Esophagus (tissue), 2 donors: ENCODE measurements at regions not wholly inside any gene's neighbourhood (a gene's known extent, or its start where the extent isn't known, plus 50 kb on each side); places are given as distances from the start of the nearest gene placed in this dataset.

Source experiments
- H3K27ac ChIP-seq, 2 donors: one replicate each; pipeline ENCODE4 v1.5.1; 2013; ENCODE audit warnings: low read depth in 2 of 2, mild to moderate bottlenecking in 2 of 2, inconsistent platforms in 1 of 2, low read length in 1 of 2, moderate library complexity in 1 of 2
- H3K27me3 ChIP-seq, 2 donors: one replicate each; pipeline ENCODE4 v1.6.1; 2013; ENCODE audit warnings: low read length in 2 of 2, control low read depth in 1 of 2, mild to moderate bottlenecking in 1 of 2; ENCODE audit not compliant: insufficient read depth in 2 of 2, control insufficient read depth in 1 of 2
- H3K36me3 ChIP-seq, 2 donors: one replicate each; pipeline ENCODE4 v1.6.1; 2013; ENCODE audit warnings: low read length in 1 of 2; ENCODE audit not compliant: control insufficient read depth in 2 of 2, insufficient read depth in 2 of 2
- H3K4me1 ChIP-seq, 2 donors: one replicate each; pipeline ENCODE4 v1.6.1; 2013; ENCODE audit warnings: low read length in 1 of 2; ENCODE audit not compliant: control insufficient read depth in 2 of 2, insufficient read depth in 2 of 2
- H3K4me3 ChIP-seq, 2 donors: one replicate each; pipeline ENCODE4 v1.5.1; 2013; ENCODE audit warnings: low read length in 2 of 2, mild to moderate bottlenecking in 2 of 2, low read depth in 1 of 2, moderate library complexity in 1 of 2
- H3K9me3 ChIP-seq, 2 donors: one replicate each; pipeline ENCODE4 v1.6.1; 2013; ENCODE audit warnings: mild to moderate bottlenecking in 2 of 2, low read depth in 1 of 2, low read length in 1 of 2, moderate library complexity in 1 of 2; ENCODE audit not compliant: control insufficient read depth in 2 of 2, insufficient read depth in 1 of 2
- WGBS, 2 donors: extraction: QIAGEN DNeasy Blood & Tissue Kit; methylation state at CpG; one replicate each; pipeline ENCODE4 v1.1.7; 2013; 5-methylcytosine and 5-hydroxymethylcytosine counted together
- donor health status: healthy with polysubstance abuse.
- donor health status: Bipolar disorder and iron deficiency.

GRCh38 chr4:59200992-59201391 is 1999.1 kb upstream of the ADGRL3 start:
- no peaks in the 10 kb centered on the region for H3K27me3 ChIP-seq
- no peak overlapping the region for H3K27ac ChIP-seq
- H3K4me1 ChIP-seq: no peaks in the 10 kb centered on the region
- no peaks in the 10 kb centered on the region for H3K36me3 ChIP-seq
- H3K9me3 ChIP-seq: no peaks in the 10 kb centered on the region
- H3K4me3 ChIP-seq: no peak overlapping the region
- 72 to 76% methylated on average over 2 of the region's 2 CpGs for WGBS, 2 donors

DNA sequence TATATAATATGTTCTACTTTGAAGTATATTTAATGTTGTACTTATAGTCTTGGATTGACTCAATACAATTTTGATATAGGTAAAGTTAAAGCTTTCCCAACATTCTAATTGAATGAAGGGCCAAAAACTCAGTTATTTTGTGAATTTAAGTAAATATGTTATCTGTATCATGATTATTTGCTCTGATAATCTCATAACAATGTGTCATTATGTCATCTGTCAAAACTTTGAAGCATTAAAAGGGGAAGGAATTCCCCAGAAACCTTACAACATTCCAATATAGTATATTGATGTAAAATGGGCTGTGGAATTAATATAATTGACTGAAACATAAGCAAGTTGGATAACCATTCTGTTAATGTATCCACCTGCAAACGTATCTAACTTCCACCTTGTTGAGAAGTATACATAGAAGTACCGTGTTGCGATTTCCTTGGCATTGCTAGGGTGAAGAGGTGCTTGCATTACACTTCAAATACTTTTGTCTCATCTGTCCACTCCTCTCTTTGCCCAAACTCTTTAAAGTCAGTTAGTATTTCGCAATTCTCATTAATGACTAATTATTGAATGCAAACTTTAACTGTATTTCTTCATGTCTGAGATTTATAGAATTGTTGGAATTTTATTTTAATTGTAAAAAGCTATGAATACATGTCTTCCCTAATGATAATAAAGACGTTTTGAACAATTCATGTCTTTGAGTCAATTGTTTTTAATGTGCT is 1982.1 kb upstream of the ADGRL3 start:
- Histone ChIP-seq H3K4me3 (no peak overlapping the region), H3K4me1 (no peaks in the 10 kb centered on the region), H3K27ac (no peak overlapping the region), H3K9me3 (no peaks in the 10 kb centered on the region), H3K36me3 (no peaks in the 10 kb centered on the region), H3K27me3 (no peaks in the 10 kb centered on the region)
- 67 to 78% methylated on average over 5 of the region's 5 CpGs for WGBS, 2 donors

DNA sequence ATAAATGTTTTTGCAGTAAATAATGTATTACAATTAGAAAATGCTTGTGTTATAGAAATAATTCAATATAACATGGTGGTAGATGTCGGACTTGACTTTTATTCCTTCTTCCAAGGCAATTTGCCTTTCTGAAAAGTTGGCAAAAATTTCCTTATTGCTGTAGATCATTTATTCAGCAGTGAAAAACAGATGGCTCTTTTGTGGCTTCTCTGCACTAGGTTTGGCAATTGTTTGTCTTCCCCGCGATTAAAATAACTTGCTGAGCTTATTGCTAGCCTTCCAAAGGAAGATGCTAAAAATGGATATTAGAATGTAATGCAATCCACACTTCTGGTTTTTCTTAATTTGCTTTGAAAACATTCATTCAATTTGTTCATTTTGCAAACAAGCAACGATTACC is 1977.9 kb upstream of the ADGRL3 start:
- H3K36me3 ChIP-seq: no peaks in the 10 kb centered on the region
- H3K27me3 ChIP-seq: no peaks in the 10 kb centered on the region
- H3K9me3 ChIP-seq: no peaks in the 10 kb centered on the region
- no peak overlapping the region for H3K4me3 ChIP-seq
- no peaks in the 10 kb centered on the region for H3K4me1 ChIP-seq
- H3K27ac ChIP-seq: no peak overlapping the region
- 66 to 74% methylated on average over 4 of the region's 4 CpGs for WGBS, 2 donors

DNA sequence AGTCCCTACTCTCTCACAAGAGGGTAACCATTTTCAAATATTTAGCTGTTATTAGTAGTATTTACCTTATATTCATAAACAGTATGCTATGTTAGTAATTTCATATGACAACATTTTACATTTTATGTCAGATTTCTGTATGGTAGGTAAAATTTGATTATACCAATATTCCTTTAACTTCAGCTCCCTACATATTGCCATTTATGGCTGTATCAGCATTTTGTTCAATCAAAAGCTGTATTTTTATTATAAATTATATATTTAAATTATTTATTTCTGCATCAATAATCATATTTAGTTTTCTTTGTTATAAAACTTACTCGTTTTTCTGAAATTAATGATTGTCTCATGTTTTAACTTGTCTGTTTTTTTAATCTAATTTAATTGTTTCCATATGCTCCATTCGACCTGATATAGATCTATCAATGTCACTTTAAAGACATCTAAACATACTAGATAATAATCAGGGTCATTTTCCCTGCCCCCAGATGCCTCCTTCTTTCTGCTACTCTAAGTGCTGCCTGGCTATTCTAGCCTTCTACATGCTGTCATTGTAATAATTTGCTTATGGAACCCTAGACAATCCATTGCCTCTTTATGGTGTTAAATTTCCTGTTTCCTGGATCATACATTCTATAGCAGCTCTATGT is 1976.7 kb upstream of the ADGRL3 start:
- no peak overlapping the region for H3K27ac ChIP-seq
- no peaks in the 10 kb centered on the region for H3K27me3 ChIP-seq
- H3K4me1 ChIP-seq: no peaks in the 10 kb centered on the region
- H3K36me3 ChIP-seq: no peaks in the 10 kb centered on the region
- H3K9me3 ChIP-seq: no peaks in the 10 kb centered on the region
- 16 to 32% methylated on average over 2 of the region's 2 CpGs for WGBS, 2 donors
- no peak overlapping the region for H3K4me3 ChIP-seq

DNA sequence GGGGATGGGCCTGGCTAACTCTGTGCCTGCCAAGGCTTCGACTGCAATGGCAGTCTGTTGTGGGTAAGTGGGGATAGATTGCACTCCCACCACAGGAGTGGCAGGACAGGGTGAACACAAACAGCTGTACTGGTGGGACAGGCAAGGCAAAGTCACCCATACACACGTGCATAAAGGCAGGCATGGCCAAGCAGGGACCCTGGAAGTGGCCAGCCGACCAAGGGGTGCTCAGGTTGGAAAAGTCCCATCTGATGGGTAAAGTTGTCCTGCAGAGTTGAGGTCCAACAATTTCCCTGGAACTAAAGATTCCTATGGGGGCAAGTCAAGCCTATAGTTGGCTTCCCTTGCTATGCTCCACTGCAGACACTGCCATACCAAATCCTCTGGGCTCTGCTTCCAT is 1961.9 kb upstream of the ADGRL3 start:
- Histone ChIP-seq H3K4me3 (no peak overlapping the region), H3K27ac (no peak overlapping the region), H3K9me3 (peaks cover 0 to 2% of the 10 kb centered on the region in 2 donors), H3K27me3 (no peaks in the 10 kb centered on the region), H3K36me3 (no peaks in the 10 kb centered on the region), H3K4me1 (no peaks in the 10 kb centered on the region)
- 63 to 70% methylated on average over 3 of the region's 3 CpGs for WGBS, 2 donors

GRCh38 chr4:59240011-59240410 is 1960.1 kb upstream of the ADGRL3 start:
- no peaks in the 10 kb centered on the region for H3K4me1 ChIP-seq

GRCh38 chr4:59243038-59243437 is 1957.1 kb upstream of the ADGRL3 start:
- Histone ChIP-seq H3K4me3 (no peak overlapping the region), H3K27me3 (no peaks in the 10 kb centered on the region), H3K4me1 (no peaks in the 10 kb centered on the region), H3K36me3 (no peaks in the 10 kb centered on the region), H3K27ac (no peak overlapping the region), H3K9me3 (peaks cover 0 to under 1% of the 10 kb centered on the region in 2 donors)

More at GRCh38 chr4:59240011-59240410, 1960.1 kb upstream of the ADGRL3 start:
- Histone ChIP-seq H3K36me3 (no peaks in the 10 kb centered on the region), H3K27me3 (no peaks in the 10 kb centered on the region), H3K9me3 (peaks cover 0 to 2% of the 10 kb centered on the region in 2 donors), H3K4me3 (no peak overlapping the region), H3K27ac (no peak overlapping the region)
- 45 to 52% methylated on average over 7 of the region's 7 CpGs for WGBS, 2 donors

GRCh38 chr4:59247032-59247431 is 1953.1 kb upstream of the ADGRL3 start:
- Histone ChIP-seq H3K27ac (no peak overlapping the region), H3K4me1 (no peaks in the 10 kb centered on the region), H3K4me3 (no peak overlapping the region), H3K36me3 (no peaks in the 10 kb centered on the region), H3K9me3 (no peaks in the 10 kb centered on the region), H3K27me3 (no peaks in the 10 kb centered on the region)
- WGBS, 2 donors: 6 to 9% methylated on average over 1 of the region's 1 CpG

- Histone ChIP-seq H3K9me3 (no peaks in the 10 kb centered on the region), H3K4me3 (no peak overlapping the region), H3K36me3 (no peaks in the 10 kb centered on the region), H3K27ac (no peak overlapping the region), H3K4me1 (no peaks in the 10 kb centered on the region), H3K27me3 (no peaks in the 10 kb centered on the region)
- 47 to 61% methylated on average over 1 of the region's 1 CpG for WGBS, 2 donors
Measured at GRCh38 chr4:59248313-59248712, 1951.8 kb upstream of the ADGRL3 start.

- Histone ChIP-seq H3K36me3 (no peaks in the 10 kb centered on the region), H3K4me1 (no peaks in the 10 kb centered on the region), H3K9me3 (no peaks in the 10 kb centered on the region), H3K27me3 (no peaks in the 10 kb centered on the region), H3K27ac (no peak overlapping the region), H3K4me3 (no peak overlapping the region)
- 42 to 79% methylated on average over 2 of the region's 2 CpGs for WGBS, 2 donors
Measured at GRCh38 chr4:59249110-59249509, 1951.0 kb upstream of the ADGRL3 start.
